ENCODE measurements at regions not wholly inside any gene's neighbourhood (a gene's known extent, or its start where the extent isn't known, plus 50 kb on each side); places are given as distances from the start of the nearest gene placed in this dataset.

DNA sequence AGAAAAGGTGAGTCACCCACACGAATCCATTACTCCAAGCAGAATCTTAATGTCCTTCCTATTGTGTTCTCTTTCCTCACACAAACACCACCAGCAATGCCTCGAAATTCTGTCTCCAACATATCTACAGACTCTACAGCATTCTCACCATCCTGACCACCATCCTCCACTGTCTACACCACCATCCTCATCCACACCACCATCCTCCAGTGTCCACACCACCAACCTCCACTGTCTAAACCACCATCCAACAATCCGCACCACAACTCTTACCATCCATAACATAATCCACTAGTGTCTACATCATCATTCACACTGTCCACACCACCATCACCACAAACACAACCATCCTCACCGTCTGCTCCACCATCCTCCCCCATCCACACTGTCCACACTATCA, 121.6 kb upstream of the ALKAL2 start (continued):
- TF ChIP-seq RFX5 (IDR thresholded peaks at IDR 0.05; ENCODE audit: borderline replicate concordance, low read depth, low read length) (no peak), SIN3A (conservative IDR thresholded peaks at IDR 0.05 in 1 of 2, IDR thresholded peaks at IDR 0.05 in 1 of 2; ENCODE audit: low read depth in 1 of 2, low read length in 2 of 2) (no peak)
